Activated CD8-positive, alpha-beta memory T cell treated with anti-CD3 and anti-CD28 coated beads, Interleukin-2, amount 10 ng/mL, durations not matched to agents 7 days and 5 days (primary cell): ENCODE measurements at regions not wholly inside any gene's neighbourhood (a gene's known extent, or its start where the extent isn't known, plus 50 kb on each side); places are given as distances from the start of the nearest gene placed in this dataset.

Experiments used
- ATAC-seq: fragments of 150-1000 bp; cut with Tn5 transposase; one replicate; pipeline ENCODE4 v1.10.0; 2021; ENCODE audit warnings: moderate library complexity
- CTCF ChIA-PET: fragments of 350-600 bp; sonication (Branson Sonifier 250); formaldehyde crosslinking; loops from one replicate; lab custom pipeline; 2021; ENCODE audit warnings: antibody characterized with exemption; lab: Charles Lee
- DNase-seq: peaks from one replicate; pipeline ENCODE4 v3.0.0-alpha.2; 2020
- H3K27ac Mint-ChIP-seq: one replicate; pipeline ENCODE4 v1.8.0; 2021; ENCODE audit warnings: mild to moderate bottlenecking, mixed read lengths
- H3K27me3 Mint-ChIP-seq: one replicate; pipeline ENCODE4 v1.8.0; 2021; ENCODE audit warnings: mixed read lengths
- H3K36me3 Mint-ChIP-seq: one replicate; pipeline ENCODE4 v1.8.0; 2021; ENCODE audit warnings: mild to moderate bottlenecking, mixed read lengths
- H3K4me1 Mint-ChIP-seq: one replicate; pipeline ENCODE4 v1.8.0; 2021; ENCODE audit warnings: mixed read lengths
- H3K4me3 Mint-ChIP-seq: one replicate; pipeline ENCODE4 v1.8.0; 2021; ENCODE audit warnings: mild to moderate bottlenecking, moderate library complexity, mixed read lengths
- H3K9me3 Mint-ChIP-seq: one replicate; pipeline ENCODE4 v1.8.0; 2022; ENCODE audit warnings: low read depth, mixed read lengths

GRCh38 chr7:138226745-138227279 is 150.6 kb downstream of the AKR1D1 start:
- CTCF ChIA-PET: no interaction called here
- Mint-ChIP-seq H3K4me3 (no peak overlapping the region), H3K4me1 (no peaks in the 10 kb centered on the region), H3K27ac (no peak overlapping the region), H3K36me3 (no peaks in the 10 kb centered on the region), H3K27me3 (peaks cover 3% of the 10 kb centered on the region), H3K9me3 (no peaks in the 10 kb centered on the region)
- no peak for DNase-seq
- ATAC-seq: no peak

- ATAC-seq: no peak
- Mint-ChIP-seq H3K36me3 (no peaks in the 10 kb centered on the region), H3K27ac (no peak overlapping the region), H3K4me3 (no peak overlapping the region), H3K27me3 (peaks cover 3% of the 10 kb centered on the region), H3K9me3 (no peaks in the 10 kb centered on the region), H3K4me1 (no peaks in the 10 kb centered on the region)
- no peak for DNase-seq
- CTCF ChIA-PET: no interaction called here
Measured at GRCh38 chr7:138228119-138228518, 151.9 kb downstream of the AKR1D1 start.

- DNase-seq (no peak), ATAC-seq (no peak)
- Mint-ChIP-seq H3K9me3 (no peaks in the 10 kb centered on the region), H3K4me1 (no peaks in the 10 kb centered on the region), H3K27ac (no peak overlapping the region), H3K27me3 (peaks cover 2% of the 10 kb centered on the region), H3K4me3 (no peak overlapping the region), H3K36me3 (no peaks in the 10 kb centered on the region)
- CTCF ChIA-PET: no interaction called here
Measured at GRCh38 chr7:138228769-138229168, 152.5 kb downstream of the AKR1D1 start.

GRCh38 chr7:138233189-138233588 is 156.9 kb downstream of the AKR1D1 start:
- no peaks in the 10 kb centered on the region for H3K27me3 Mint-ChIP-seq
- ATAC-seq: no peak
- CTCF ChIA-PET: no interaction called here
- DNase-seq: no peak
- H3K4me1 Mint-ChIP-seq: no peaks in the 10 kb centered on the region
- no peak overlapping the region for H3K4me3 Mint-ChIP-seq
- H3K27ac Mint-ChIP-seq: no peak overlapping the region
- no peaks in the 10 kb centered on the region for H3K9me3 Mint-ChIP-seq
- no peaks in the 10 kb centered on the region for H3K36me3 Mint-ChIP-seq

- Mint-ChIP-seq H3K27ac (no peak overlapping the region), H3K4me3 (no peak overlapping the region), H3K27me3 (no peaks in the 10 kb centered on the region), H3K4me1 (no peaks in the 10 kb centered on the region), H3K9me3 (no peaks in the 10 kb centered on the region), H3K36me3 (no peaks in the 10 kb centered on the region)
- CTCF ChIA-PET: no interaction called here
- DNase-seq: no peak
- no peak for ATAC-seq
Measured at GRCh38 chr7:138235207-138235606, 158.9 kb downstream of the AKR1D1 start.

GRCh38 chr7:138237995-138238394 is 161.7 kb downstream of the AKR1D1 start:
- Mint-ChIP-seq H3K4me1 (no peaks in the 10 kb centered on the region), H3K27ac (no peak overlapping the region), H3K4me3 (no peak overlapping the region), H3K27me3 (no peaks in the 10 kb centered on the region), H3K9me3 (no peaks in the 10 kb centered on the region), H3K36me3 (no peaks in the 10 kb centered on the region)
- no peak for ATAC-seq
- CTCF ChIA-PET: no interaction called here
- DNase-seq: no peak

GRCh38 chr7:138238734-138239659 is 162.7 kb downstream of the AKR1D1 start:
- no peaks in the 10 kb centered on the region for H3K4me1 Mint-ChIP-seq
- no peak for ATAC-seq
- H3K9me3 Mint-ChIP-seq: no peaks in the 10 kb centered on the region
- H3K27me3 Mint-ChIP-seq: no peaks in the 10 kb centered on the region
- no peak overlapping the region for H3K4me3 Mint-ChIP-seq
- H3K36me3 Mint-ChIP-seq: no peaks in the 10 kb centered on the region
- CTCF ChIA-PET: no interaction called here
- DNase-seq: no peak
- no peak overlapping the region for H3K27ac Mint-ChIP-seq

GRCh38 chr7:138243430-138243829 is 167.2 kb downstream of the AKR1D1 start:
- CTCF ChIA-PET: no interaction called here
- Mint-ChIP-seq H3K4me3 (no peak overlapping the region), H3K4me1 (no peaks in the 10 kb centered on the region), H3K27ac (no peak overlapping the region), H3K27me3 (no peaks in the 10 kb centered on the region), H3K36me3 (no peaks in the 10 kb centered on the region), H3K9me3 (peaks cover 6% of the 10 kb centered on the region)
- no peak for DNase-seq
- ATAC-seq: no peak

- H3K4me1 Mint-ChIP-seq: no peaks in the 10 kb centered on the region
- DNase-seq (no peak), ATAC-seq (no peak)
- H3K4me3 Mint-ChIP-seq: no peak overlapping the region
- CTCF ChIA-PET: no interaction called here
- H3K9me3 Mint-ChIP-seq: peaks cover 6% of the 10 kb centered on the region
- H3K27ac Mint-ChIP-seq: no peak overlapping the region
- H3K36me3 Mint-ChIP-seq: no peaks in the 10 kb centered on the region
- H3K27me3 Mint-ChIP-seq: no peaks in the 10 kb centered on the region
Measured at GRCh38 chr7:138243836-138244235, 167.6 kb downstream of the AKR1D1 start.

GRCh38 chr7:138244606-138245005 is 168.3 kb downstream of the AKR1D1 start:
- H3K27ac Mint-ChIP-seq: no peak overlapping the region
- no peaks in the 10 kb centered on the region for H3K27me3 Mint-ChIP-seq
- no peaks in the 10 kb centered on the region for H3K4me1 Mint-ChIP-seq
- peaks cover 6% of the 10 kb centered on the region for H3K9me3 Mint-ChIP-seq
- no peaks in the 10 kb centered on the region for H3K36me3 Mint-ChIP-seq
- H3K4me3 Mint-ChIP-seq: no peak overlapping the region
- CTCF ChIA-PET: no interaction called here
- ATAC-seq (no peak), DNase-seq (no peak)

GRCh38 chr7:138245216-138245615 is 169.0 kb downstream of the AKR1D1 start:
- CTCF ChIA-PET: no interaction called here
- Mint-ChIP-seq H3K4me1 (no peaks in the 10 kb centered on the region), H3K27me3 (no peaks in the 10 kb centered on the region), H3K9me3 (peaks cover 6% of the 10 kb centered on the region), H3K27ac (no peak overlapping the region), H3K4me3 (no peak overlapping the region), H3K36me3 (no peaks in the 10 kb centered on the region)
- ATAC-seq: no peak
- DNase-seq: no peak

- H3K36me3 Mint-ChIP-seq: no peaks in the 10 kb centered on the region
- no peaks in the 10 kb centered on the region for H3K4me1 Mint-ChIP-seq
- CTCF ChIA-PET: no interaction called here
- H3K4me3 Mint-ChIP-seq: no peak overlapping the region
- H3K27me3 Mint-ChIP-seq: no peaks in the 10 kb centered on the region
- peaks cover 6% of the 10 kb centered on the region for H3K9me3 Mint-ChIP-seq
- H3K27ac Mint-ChIP-seq: no peak overlapping the region
- ATAC-seq: no peak
- DNase-seq: no peak
Measured at GRCh38 chr7:138245682-138246081, 169.4 kb downstream of the AKR1D1 start.

- H3K27me3 Mint-ChIP-seq: no peaks in the 10 kb centered on the region
- H3K9me3 Mint-ChIP-seq: peaks cover 6% of the 10 kb centered on the region
- ATAC-seq: no peak
- H3K27ac Mint-ChIP-seq: no peak overlapping the region
- no peaks in the 10 kb centered on the region for H3K36me3 Mint-ChIP-seq
- no peak overlapping the region for H3K4me3 Mint-ChIP-seq
- no peaks in the 10 kb centered on the region for H3K4me1 Mint-ChIP-seq
- CTCF ChIA-PET: no interaction called here
- DNase-seq: no peak
Measured at GRCh38 chr7:138246428-138246827, 170.2 kb downstream of the AKR1D1 start.

- H3K27me3 Mint-ChIP-seq: no peaks in the 10 kb centered on the region
- no peak overlapping the region for H3K4me3 Mint-ChIP-seq
- H3K27ac Mint-ChIP-seq: no peak overlapping the region
- DNase-seq: no peak
- H3K9me3 Mint-ChIP-seq: peaks cover 6% of the 10 kb centered on the region
- no peaks in the 10 kb centered on the region for H3K36me3 Mint-ChIP-seq
- CTCF ChIA-PET: no interaction called here
- H3K4me1 Mint-ChIP-seq: no peaks in the 10 kb centered on the region
- no peak for ATAC-seq
Measured at GRCh38 chr7:138247081-138247480, 170.8 kb downstream of the AKR1D1 start.
